ENCODE measurements at regions not wholly inside any gene's neighbourhood (a gene's known extent, or its start where the extent isn't known, plus 50 kb on each side); places are given as distances from the start of the nearest gene placed in this dataset.

DNA sequence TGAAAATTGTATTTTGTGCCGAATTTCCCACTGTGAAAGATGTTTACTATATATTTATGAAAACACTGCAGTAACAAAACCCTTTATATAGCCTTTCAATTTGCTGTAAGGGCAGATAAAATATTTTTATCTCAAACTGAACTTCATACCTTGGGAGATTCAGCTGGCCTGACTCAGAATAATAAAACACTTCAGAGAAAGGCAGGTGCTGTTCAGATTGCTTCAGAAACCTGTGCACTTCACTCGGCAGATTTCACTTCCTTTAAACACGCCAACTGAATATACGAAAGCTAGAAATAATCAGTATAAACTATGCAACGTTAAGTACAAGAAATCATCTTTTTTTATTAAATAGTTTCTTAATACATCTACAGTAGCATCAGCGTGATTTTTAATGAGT is 839.1 kb upstream of the RBFOX1 start:
- no peak for TF ChIP-seq CTCF (conservative IDR thresholded peaks at IDR 0.05; ENCODE audit: low read depth, low read length)
- DNase-seq (ENCODE audit: low read depth) = no peak
- no peak overlapping the region for H3K4me3 ChIP-seq (ENCODE audit: low read length)

- no peak for DNase-seq (ENCODE audit: low read depth)
Observed at GRCh38 chr16:6492742-6493141, 839.9 kb upstream of the RBFOX1 start.

GRCh38 chr16:6484935-6485334 is 847.7 kb upstream of the RBFOX1 start:
- no peak for TF ChIP-seq CTCF (conservative IDR thresholded peaks at IDR 0.05; ENCODE audit: low read depth, low read length)
- no peak for DNase-seq (ENCODE audit: low read depth)
- H3K4me3 ChIP-seq (ENCODE audit: low read length) = no peak overlapping the region

More at GRCh38 chr16:6492742-6493141, 839.9 kb upstream of the RBFOX1 start:
- H3K4me3 ChIP-seq (ENCODE audit: low read length) = no peak overlapping the region
- no peak for TF ChIP-seq CTCF (conservative IDR thresholded peaks at IDR 0.05; ENCODE audit: low read depth, low read length)

GRCh38 chr16:6484081-6484480 is 848.6 kb upstream of the RBFOX1 start:
- H3K4me3 ChIP-seq (ENCODE audit: low read length) = no peak overlapping the region
- no peak for TF ChIP-seq CTCF (conservative IDR thresholded peaks at IDR 0.05; ENCODE audit: low read depth, low read length)
- DNase-seq (ENCODE audit: low read depth) = no peak

DNA sequence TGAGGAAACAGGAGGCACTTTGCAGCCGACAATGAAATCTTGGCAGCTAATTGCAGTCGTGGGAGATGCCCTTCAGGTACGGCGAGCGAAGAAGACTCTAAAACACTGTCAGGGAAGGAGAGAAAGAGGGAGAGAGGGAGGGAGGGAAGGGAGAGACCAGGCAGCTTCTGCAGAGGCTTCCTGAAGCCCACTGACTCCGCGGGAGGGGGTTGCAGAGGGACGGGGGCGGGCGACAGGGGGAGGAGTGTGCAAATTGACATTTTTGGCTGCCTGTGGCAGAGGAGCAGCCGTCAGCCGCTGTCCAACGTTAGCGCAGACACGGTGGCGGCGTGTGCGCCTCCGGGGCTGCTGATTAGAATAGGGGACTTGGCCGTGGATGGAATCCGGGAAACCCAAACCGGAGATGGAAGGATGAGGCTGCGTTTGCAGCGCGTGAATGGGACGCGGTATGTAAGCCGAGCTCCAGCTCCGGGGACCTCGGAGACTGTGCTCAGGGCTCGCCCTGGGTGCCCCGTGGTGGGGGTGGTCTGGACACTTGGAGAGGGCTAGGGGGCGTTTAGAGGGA is 849.1 kb upstream of the RBFOX1 start:
- TF ChIP-seq CTCF (conservative IDR thresholded peaks at IDR 0.05; ENCODE audit: low read depth, low read length) = no peak
- no peak for DNase-seq (ENCODE audit: low read depth)
- no peak overlapping the region for H3K4me3 ChIP-seq (ENCODE audit: low read length)

DNA sequence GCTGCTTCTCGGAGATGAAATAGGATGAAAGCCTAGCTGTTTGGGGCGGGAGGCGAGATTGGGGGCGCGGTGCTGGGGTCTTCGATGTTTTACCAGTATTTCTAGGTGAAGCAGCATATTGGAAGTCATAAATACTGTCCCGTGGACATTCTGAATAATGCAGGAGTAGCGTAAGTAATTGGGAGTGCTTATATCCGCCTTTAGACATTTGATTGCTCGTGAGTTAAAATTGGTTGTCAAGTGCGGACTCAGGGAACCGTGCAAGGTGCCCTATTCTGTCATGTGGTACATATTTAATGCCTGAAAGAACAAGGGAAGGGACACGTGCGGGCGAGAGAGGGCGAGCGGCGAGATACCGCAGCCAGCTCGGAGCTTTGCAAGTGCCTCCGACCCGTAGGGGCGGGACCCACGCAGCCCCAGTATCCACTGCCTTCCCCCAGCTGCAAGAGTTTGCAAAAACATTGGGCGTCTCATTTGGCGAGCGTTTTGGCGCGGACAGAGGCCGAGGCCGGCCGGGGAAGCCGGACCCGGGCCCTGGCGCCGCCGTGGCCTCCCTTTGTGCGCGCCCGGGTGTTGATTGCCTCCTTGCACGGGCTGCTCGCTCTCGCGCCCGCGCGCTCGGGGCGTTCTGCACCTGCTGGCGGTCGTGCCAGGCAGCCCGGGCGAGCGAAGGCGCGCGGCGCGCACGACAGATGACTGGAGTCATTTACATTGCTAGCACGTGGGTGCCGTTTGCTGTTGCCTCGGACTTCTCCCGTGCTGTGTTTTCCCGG is 849.8 kb upstream of the RBFOX1 start:
- DNase-seq (ENCODE audit: low read depth) = no peak
- H3K4me3 ChIP-seq (ENCODE audit: low read length) = no peak overlapping the region
- TF ChIP-seq CTCF (conservative IDR thresholded peaks at IDR 0.05; ENCODE audit: low read depth, low read length) = no peak

DNA sequence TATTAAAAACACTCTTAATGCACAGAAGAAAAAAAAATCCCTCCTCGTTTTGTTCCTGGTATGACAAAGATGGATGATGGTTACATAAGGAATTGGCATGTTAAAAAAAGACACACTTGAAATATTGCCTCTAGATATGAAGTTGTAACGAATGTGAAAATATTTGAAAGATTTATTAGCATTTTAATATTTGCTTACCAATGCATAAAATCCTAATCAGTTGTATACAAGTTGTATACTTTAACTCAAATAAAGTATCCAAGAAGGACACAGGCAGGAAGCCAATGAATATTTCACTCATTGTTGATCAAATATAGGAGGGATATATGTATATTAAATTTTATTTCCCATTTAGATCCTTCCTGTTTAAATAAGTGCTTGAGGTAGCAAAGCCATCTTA is 850.8 kb upstream of the RBFOX1 start:
- no peak overlapping the region for H3K4me3 ChIP-seq (ENCODE audit: low read length)
- no peak for TF ChIP-seq CTCF (conservative IDR thresholded peaks at IDR 0.05; ENCODE audit: low read depth, low read length)
- DNase-seq (ENCODE audit: low read depth) = no peak
